Right atrium auricular region (tissue), 2 donors: ENCODE measurements at regions not wholly inside any gene's neighbourhood (a gene's known extent, or its start where the extent isn't known, plus 50 kb on each side); places are given as distances from the start of the nearest gene placed in this dataset.
A peak's percentile ranks its signal among the peaks of the same experiment; 100 is the strongest.

Source experiments
- DNase-seq: peaks from one replicate; pipeline ENCODE4 v3.0.0-alpha.2; 2019; ENCODE audit warnings: low spot score
- H3K27ac ChIP-seq, 2 donors: fragments of 200-600 bp; sonication (generic); 1 replicate in 1 of 2; 2 replicates in 1 of 2; pipeline ENCODE4 v1.5.1; 2016 to 2019
- H3K27me3 ChIP-seq, 2 donors: fragments of 200-600 bp; sonication (generic); one replicate each; pipeline versions ENCODE4 v1.5.1 to v1.6.0; 2017 to 2019
- H3K36me3 ChIP-seq: fragments of 200-600 bp; sonication (generic); one replicate; pipeline ENCODE4 v1.5.1; 2016
- H3K4me1 ChIP-seq, 2 donors: fragments of 200-600 bp; sonication (generic); one replicate each; pipeline versions ENCODE4 v1.5.1 to v1.6.0; 2017 to 2019
- H3K4me3 ChIP-seq, 2 donors: fragments of 200-600 bp; sonication (generic); 1 replicate in 1 of 2; 2 replicates in 1 of 2; pipeline ENCODE4 v1.5.1; 2017 to 2019; ENCODE audit warnings: mild to moderate bottlenecking in 1 of 2, moderate library complexity in 1 of 2
- H3K9me3 ChIP-seq, 2 donors: fragments of 200-600 bp; sonication (generic); one replicate each; pipeline ENCODE4 v1.5.1; 2019
- CTCF ChIP-seq, 2 donors: fragments of 200-600 bp; sonication (generic); IDR thresholded peaks; one replicate each; pipeline ENCODE4 v1.5.1; 2019; ENCODE audit warnings: antibody characterized with exemption in 2 of 2

- H3K4me3 ChIP-seq: no peak overlapping the region
- no peak for TF ChIP-seq CTCF (IDR thresholded peaks at IDR 0.05)
These were observed 155.0 kb upstream of the IRX2 start for GRCh38 chr5:2906302-2907090.

GRCh38 chr5:2905741-2906140 lies 154.3 kb upstream of the IRX2 start:
- no peak for TF ChIP-seq CTCF (IDR thresholded peaks at IDR 0.05)
- no peaks in the 10 kb centered on the region for H3K9me3 ChIP-seq
- DNase-seq: no peak

More at GRCh38 chr5:2906302-2907090, 155.0 kb upstream of the IRX2 start:
- no peaks in the 10 kb centered on the region for H3K27me3 ChIP-seq
- peak; percentile 40 for DNase-seq
- no peaks in the 10 kb centered on the region for H3K9me3 ChIP-seq
- H3K36me3 ChIP-seq: no peaks in the 10 kb centered on the region
- H3K4me1 ChIP-seq: no peaks in the 10 kb centered on the region
- no peak overlapping the region for H3K27ac ChIP-seq

GRCh38 chr5:2904956-2905355 lies 153.5 kb upstream of the IRX2 start:
- H3K4me3 ChIP-seq: no peak overlapping the region
- no peaks in the 10 kb centered on the region for H3K9me3 ChIP-seq
- peak; percentile 57 for DNase-seq
- no peaks in the 10 kb centered on the region for H3K27me3 ChIP-seq
- TF ChIP-seq CTCF (IDR thresholded peaks at IDR 0.05): no peak
- no peak overlapping the region for H3K27ac ChIP-seq
- H3K36me3 ChIP-seq: no peaks in the 10 kb centered on the region
- no peaks in the 10 kb centered on the region for H3K4me1 ChIP-seq

More at GRCh38 chr5:2905741-2906140, 154.3 kb upstream of the IRX2 start:
- H3K36me3 ChIP-seq: no peaks in the 10 kb centered on the region
- no peaks in the 10 kb centered on the region for H3K27me3 ChIP-seq
- H3K27ac ChIP-seq: no peak overlapping the region
- H3K4me1 ChIP-seq: no peaks in the 10 kb centered on the region
- no peak overlapping the region for H3K4me3 ChIP-seq

GRCh38 chr5:2904399-2904798 lies 152.9 kb upstream of the IRX2 start:
- TF ChIP-seq CTCF (IDR thresholded peaks at IDR 0.05): no peak
- no peaks in the 10 kb centered on the region for H3K27me3 ChIP-seq
- H3K4me3 ChIP-seq: no peak overlapping the region
- H3K27ac ChIP-seq: no peak overlapping the region
- DNase-seq: peak; percentile 30
- no peaks in the 10 kb centered on the region for H3K4me1 ChIP-seq
- no peaks in the 10 kb centered on the region for H3K9me3 ChIP-seq
- H3K36me3 ChIP-seq: no peaks in the 10 kb centered on the region

- Histone ChIP-seq H3K27ac (no peak overlapping the region), H3K36me3 (no peaks in the 10 kb centered on the region), H3K27me3 (no peaks in the 10 kb centered on the region), H3K4me1 (no peaks in the 10 kb centered on the region), H3K4me3 (no peak overlapping the region), H3K9me3 (no peaks in the 10 kb centered on the region)
- no peak for TF ChIP-seq CTCF (IDR thresholded peaks at IDR 0.05)
- peak; percentile 32 for DNase-seq
These were observed 152.2 kb upstream of the IRX2 start for GRCh38 chr5:2903451-2904395.
